Activated CD4-positive, alpha-beta T cell treated with anti-CD3 and anti-CD28 coated beads, Interleukin-2, Interleukin-6, amounts not matched to agents 100 ng/mL and 50 ng/mL, durations not matched to agents 16 hours and 8 hours (primary cell): ENCODE measurements at regions not wholly inside any gene's neighbourhood (a gene's known extent, or its start where the extent isn't known, plus 50 kb on each side); places are given as distances from the start of the nearest gene placed in this dataset.

Experiments
- DNase-seq: peaks from one replicate; pipeline ENCODE4 v3.0.0-alpha.2; 2020

DNA sequence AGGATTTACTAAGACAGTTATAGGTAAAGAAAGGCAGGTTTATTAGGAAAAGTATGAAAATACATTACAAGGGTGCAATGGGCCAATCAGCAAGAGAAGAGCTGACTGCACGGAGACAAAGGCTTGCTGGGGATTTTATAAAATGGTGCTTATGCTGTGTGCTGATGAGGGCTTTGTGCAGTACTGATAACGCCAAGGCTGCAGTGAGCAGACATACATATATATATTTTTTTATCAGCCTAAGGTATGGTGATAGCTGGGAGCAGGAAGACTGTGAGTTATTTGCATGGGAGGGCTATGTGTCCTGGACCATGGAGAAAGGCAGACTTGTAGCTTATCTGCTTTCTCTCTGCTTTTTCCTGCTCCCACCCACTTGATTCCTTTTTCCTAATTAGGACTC lies 208.1 kb upstream of the ACTBL2 start:
- DNase-seq, result no peak

DNA sequence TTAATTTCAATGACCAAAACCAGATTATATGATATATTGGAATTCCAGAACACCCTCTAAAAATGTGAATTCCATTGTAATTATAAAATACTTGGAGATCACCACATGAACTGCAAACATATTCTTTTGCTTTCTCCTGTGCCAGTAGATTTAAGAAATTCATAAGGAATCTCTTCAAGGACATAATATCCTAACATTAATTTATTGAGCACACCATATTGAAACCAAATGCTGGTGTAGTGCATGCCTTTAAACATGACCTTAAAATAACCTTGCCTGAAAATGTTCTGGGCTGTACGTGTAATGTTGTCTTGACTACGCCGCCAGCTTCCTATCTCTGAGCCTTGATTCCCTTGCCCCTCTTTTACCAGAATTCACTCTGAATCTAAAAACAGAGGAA lies 205.0 kb upstream of the ACTBL2 start:
- DNase-seq, result no peak

DNA sequence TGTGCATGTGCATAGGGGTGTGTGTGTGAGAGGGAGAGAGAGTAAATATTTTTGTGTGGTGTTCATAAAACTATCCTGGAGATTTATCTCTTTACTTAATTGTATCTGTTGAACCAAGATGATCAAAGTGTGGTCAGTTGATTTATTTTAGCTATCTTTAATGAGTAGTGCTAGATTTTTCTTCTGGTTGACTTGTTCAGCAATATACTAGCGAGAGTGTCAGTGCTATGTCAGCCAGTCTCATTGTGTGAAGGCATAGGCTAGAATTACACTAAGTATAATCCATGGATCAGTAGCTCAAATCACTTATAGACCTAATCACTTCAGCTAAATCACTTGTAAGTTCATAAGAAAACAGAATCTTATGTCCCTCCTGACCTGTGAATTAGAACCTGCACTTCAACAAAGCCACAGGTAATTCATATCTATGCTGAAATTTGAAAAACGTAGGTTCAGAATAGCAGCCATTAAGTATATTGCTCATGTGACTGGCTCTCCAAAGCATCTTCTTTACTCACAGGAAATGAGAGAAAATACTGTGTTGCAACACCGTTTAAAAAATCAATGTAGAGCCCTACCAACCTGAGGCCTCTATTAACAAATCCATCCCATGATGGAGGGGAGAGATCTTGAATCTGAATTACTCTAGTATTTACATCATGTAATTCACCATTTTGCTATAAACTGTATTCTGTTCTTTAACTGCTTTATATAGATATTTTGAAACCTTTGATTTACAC lies 203.1 kb upstream of the ACTBL2 start:
- DNase-seq, result no peak

- no peak for DNase-seq
Measured at GRCh38 chr5:57684299-57684702, 201.7 kb upstream of the ACTBL2 start.

- no peak for DNase-seq
Measured at GRCh38 chr5:57683036-57683630, 200.5 kb upstream of the ACTBL2 start.

DNA sequence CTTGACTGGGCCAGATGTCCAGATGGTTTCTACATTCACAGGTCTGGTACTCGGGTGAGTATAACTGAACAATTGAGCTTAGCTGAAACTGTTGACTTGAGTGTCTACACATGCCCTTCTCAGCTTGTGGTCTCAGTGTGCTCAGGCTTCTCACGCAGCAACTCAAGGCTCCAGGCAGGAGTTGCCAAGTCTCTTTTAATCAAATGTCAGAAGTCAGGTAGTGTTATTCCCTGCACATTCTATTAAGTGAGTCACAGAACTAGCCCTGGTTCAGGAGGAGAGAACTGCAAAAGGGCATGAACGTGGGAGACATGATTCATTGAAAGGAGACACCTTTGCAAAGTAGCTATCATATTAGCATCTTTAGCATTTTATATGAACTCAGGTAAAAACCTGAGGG lies 199.3 kb upstream of the ACTBL2 start:
- no peak for DNase-seq

- no peak for DNase-seq
Measured at GRCh38 chr5:57680686-57681085, 198.1 kb upstream of the ACTBL2 start.

- DNase-seq, result no peak
Measured at GRCh38 chr5:57677235-57677634, 194.6 kb upstream of the ACTBL2 start.

GRCh38 chr5:57676222-57677098 lies 193.8 kb upstream of the ACTBL2 start:
- DNase-seq, result no peak

GRCh38 chr5:57675236-57675635 lies 192.6 kb upstream of the ACTBL2 start:
- DNase-seq, result no peak

GRCh38 chr5:57671371-57671770 lies 188.8 kb upstream of the ACTBL2 start:
- no peak for DNase-seq

GRCh38 chr5:57666582-57666981 lies 184.0 kb upstream of the ACTBL2 start:
- no peak for DNase-seq

DNA sequence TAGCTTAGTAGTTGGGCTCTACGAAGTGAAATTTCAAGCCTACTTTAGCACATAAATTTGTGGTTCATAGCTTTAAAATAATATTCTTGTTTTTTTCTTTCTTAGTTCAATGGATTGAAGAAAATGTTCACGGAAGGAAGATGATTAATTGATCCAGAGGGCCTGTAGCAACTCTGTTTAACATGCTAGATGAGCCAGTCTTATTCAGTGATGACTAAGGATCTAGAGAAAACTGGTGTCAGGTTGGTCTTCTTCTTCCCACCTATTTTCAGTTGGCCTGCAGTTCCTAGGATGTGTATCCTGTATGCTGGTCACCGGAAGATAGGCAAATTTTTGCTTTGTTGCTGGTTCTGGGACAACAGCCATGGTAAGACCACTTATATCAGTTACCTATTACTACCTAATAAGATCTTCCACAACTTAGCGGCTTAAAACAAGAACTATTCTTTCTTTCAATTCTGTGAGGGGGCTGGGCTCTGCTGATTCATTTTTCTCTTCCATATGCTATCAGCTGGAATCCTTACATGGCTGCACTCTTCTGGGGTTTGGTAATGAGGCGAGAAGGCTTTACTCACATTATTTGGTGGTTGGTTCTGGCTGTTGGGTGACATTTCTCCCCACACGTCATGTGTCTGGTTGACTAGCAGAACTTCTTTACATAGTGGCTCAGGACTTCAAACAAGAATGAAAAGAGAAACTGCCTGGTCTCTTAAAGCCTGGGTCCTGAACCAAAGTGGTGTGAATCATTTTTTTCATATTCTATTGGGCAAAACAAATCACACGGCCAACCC lies 182.7 kb upstream of the ACTBL2 start:
- no peak for DNase-seq

GRCh38 chr5:57664700-57665099 lies 182.1 kb upstream of the ACTBL2 start:
- DNase-seq, result no peak

- no peak for DNase-seq
Measured at GRCh38 chr5:57663466-57663865, 180.9 kb upstream of the ACTBL2 start.

- no peak for DNase-seq
Measured at GRCh38 chr5:57662991-57663390, 180.4 kb upstream of the ACTBL2 start.

- DNase-seq, result no peak
Measured at GRCh38 chr5:57659886-57660285, 177.3 kb upstream of the ACTBL2 start.

DNA sequence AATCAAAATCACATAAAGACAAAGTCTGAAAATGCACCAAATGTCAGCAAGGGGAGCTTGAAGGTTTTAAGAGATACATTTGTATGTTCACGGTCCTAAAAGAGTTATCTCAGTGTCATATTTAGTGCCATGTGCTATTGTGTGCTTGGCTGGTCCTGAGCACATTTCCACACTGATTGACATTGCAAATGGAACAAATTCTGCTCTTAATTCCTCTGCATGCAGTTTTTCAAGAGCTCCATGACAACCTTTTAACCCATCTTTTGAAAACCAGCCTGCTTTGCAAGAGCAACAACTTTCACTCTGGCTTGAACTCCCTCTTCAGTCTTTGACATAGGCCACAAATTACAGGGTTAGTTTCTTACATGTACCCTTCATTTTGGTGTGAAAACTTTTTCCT lies 175.4 kb upstream of the ACTBL2 start:
- no peak for DNase-seq

DNA sequence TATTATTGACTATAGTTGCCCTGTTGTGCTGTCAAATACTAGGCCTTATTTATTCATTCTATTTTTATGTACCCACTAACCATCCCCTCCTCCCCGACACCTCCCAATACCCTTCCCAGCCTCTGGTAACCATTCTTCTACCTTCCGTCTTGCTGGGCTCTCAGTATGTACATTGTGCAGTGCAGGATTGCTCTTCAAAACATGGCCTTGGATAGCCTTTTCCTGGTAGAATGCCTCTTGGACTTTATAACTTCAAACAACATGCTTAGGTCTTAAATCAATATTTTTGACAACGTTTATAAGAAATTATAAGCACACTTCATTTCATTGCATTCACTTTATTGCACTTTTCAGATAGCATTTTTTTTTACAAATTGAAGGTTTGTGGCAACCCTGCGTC lies 172.6 kb upstream of the ACTBL2 start:
- DNase-seq, result no peak

DNA sequence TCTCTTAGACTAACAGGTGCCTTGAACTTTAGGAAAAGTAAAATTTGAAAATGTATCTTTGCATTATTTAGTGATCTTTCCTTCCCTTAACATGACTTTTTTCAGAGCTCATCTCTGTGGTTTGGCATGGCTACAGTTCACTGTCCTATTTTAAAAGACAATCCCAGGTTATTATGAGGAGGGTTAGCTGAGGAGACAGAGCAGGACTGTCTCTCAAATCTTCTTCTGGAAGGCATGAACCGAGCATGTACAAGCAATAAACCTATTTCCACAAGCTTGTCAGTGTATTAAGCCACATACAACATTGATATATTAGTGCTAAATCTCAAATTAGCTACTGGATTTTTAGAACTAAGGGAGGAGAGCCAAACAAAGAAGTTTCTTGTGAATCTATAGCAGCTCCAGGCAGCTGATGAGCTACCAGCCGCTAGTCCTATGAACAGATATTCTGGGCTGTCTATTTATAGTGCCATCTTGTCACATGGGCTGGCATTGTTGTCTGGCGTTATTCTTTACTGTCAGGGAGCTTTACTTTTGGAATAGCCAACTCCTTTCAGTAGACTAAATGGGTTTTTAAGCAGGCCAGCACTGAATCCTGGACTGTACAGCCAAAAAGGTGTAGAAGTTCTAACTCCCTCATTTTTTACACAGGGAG lies 171.2 kb upstream of the ACTBL2 start:
- no peak for DNase-seq

GRCh38 chr5:57651127-57651526 lies 168.5 kb upstream of the ACTBL2 start:
- DNase-seq, result no peak

DNA sequence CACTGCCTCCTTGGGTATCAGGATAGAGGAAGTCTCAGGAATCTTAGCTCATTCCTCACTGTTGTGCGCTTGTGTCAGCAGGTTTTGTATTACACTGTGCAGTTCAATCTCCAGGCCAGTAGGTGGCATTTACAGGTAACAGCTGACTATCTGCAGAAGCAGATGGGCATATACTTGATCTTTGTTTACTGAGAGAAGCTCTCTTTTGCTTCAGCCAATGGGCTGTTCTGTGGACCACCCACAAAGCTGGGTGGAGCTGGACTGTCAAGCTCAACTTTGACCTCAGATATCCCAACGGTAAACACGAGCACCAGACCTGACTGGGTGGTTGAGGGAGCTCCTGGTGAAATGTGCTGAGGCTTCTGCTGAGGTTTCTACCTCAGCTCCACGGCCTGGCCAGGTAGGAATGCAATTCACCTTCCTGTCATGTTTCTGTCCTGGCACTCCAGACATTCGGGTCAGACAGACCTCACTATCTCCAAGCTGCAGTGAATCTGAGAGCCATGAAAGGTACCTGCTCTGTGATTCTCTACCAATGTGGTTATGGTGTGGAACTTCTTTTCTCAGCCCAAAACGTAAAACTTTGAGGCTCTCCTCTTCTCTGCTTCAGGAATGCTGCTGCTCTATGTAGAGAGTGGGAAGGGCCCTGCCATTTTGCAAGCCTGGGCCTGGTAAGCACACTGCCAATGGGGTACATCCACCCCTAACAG lies 167.9 kb upstream of the ACTBL2 start:
- DNase-seq, result peak; percentile 32
